Nephron progenitor cell (in vitro differentiated cells): ENCODE measurements at regions not wholly inside any gene's neighbourhood (a gene's known extent, or its start where the extent isn't known, plus 50 kb on each side); places are given as distances from the start of the nearest gene placed in this dataset.

Source experiments
- DNase-seq: peaks from one replicate; pipeline ENCODE4 v3.0.0; 2021
- H3K27ac Mint-ChIP-seq: 2 replicates; pipeline ENCODE4 v1.8.0; 2021; ENCODE audit warnings: mild to moderate bottlenecking, moderate library complexity, mixed read lengths
- H3K27me3 Mint-ChIP-seq: 2 replicates; pipeline ENCODE4 v1.8.0; 2021; ENCODE audit warnings: mild to moderate bottlenecking, low read depth, mixed read lengths; ENCODE audit not compliant: poor library complexity
- H3K36me3 Mint-ChIP-seq: 2 replicates; pipeline ENCODE4 v1.8.0; 2021; ENCODE audit warnings: low read depth, mixed read lengths
- H3K4me1 Mint-ChIP-seq: 2 replicates; pipeline ENCODE4 v1.8.0; 2021; ENCODE audit warnings: mixed read lengths
- H3K4me3 Mint-ChIP-seq: 2 replicates; pipeline ENCODE4 v1.8.0; 2021; ENCODE audit warnings: mild to moderate bottlenecking, moderate library complexity, mixed read lengths
- H3K9me3 Mint-ChIP-seq: 2 replicates; pipeline ENCODE4 v1.8.0; 2021; ENCODE audit warnings: mild to moderate bottlenecking, moderate library complexity, mixed read lengths
- TF ChIP-seq, protein P1 (sequence below): fragments of 200-600 bp; sonication (generic); IDR thresholded peaks from 2 replicates; pipeline ENCODE4 v1.5.0; 2021; ENCODE audit warnings: antibody characterized with exemption

DNA sequence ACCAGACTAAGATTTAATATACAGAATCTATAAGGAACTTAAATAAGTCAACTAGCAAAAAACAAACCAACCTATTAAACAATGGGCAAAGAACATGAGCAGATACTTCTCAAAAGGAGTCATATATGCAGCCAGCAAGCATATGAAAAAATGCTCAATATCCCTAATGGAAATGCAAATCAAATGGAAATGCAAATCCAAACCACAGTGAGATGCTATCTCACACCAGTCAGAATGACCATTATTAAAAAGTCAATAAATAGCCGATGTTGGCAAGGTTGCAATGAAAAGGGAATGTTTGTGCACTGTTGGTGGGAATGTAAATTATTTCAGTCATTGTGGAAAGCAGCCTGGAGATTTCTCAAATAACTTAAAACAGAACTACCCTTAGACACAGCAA is 97.0 kb upstream of the SLC6A14 start:
- H3K4me1 Mint-ChIP-seq, result no peaks in the 10 kb centered on the region
- H3K27me3 Mint-ChIP-seq, result no peaks in the 10 kb centered on the region
- no peak overlapping the region for H3K4me3 Mint-ChIP-seq
- DNase-seq, result no peak
- TF ChIP-seq, protein P1, sequence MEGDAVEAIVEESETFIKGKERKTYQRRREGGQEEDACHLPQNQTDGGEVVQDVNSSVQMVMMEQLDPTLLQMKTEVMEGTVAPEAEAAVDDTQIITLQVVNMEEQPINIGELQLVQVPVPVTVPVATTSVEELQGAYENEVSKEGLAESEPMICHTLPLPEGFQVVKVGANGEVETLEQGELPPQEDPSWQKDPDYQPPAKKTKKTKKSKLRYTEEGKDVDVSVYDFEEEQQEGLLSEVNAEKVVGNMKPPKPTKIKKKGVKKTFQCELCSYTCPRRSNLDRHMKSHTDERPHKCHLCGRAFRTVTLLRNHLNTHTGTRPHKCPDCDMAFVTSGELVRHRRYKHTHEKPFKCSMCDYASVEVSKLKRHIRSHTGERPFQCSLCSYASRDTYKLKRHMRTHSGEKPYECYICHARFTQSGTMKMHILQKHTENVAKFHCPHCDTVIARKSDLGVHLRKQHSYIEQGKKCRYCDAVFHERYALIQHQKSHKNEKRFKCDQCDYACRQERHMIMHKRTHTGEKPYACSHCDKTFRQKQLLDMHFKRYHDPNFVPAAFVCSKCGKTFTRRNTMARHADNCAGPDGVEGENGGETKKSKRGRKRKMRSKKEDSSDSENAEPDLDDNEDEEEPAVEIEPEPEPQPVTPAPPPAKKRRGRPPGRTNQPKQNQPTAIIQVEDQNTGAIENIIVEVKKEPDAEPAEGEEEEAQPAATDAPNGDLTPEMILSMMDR, result no peak
- H3K36me3 Mint-ChIP-seq, result no peaks in the 10 kb centered on the region
- H3K9me3 Mint-ChIP-seq, result peaks cover 12% of the 10 kb centered on the region
- H3K27ac Mint-ChIP-seq, result no peak overlapping the region

DNA sequence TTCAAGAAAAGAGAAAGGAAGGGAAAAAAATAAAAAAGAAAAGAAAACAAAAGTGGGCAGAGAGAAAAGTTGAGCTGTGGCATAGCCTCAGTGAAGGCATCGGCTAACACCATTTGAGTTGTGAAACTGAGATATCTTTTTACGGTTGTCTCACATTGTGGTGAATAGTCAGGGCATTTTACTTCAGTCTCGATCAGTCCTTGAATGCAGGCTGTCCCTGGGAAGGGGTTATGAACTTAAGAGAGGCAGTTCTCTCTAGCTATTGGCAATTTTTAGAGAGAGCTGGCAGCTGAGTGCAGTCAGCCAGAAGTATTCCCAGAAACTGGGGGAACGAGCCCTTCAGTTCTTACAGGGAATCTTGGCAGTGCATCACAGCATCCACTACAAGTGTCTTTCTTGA is 93.5 kb upstream of the SLC6A14 start:
- Mint-ChIP-seq H3K27ac (no peak overlapping the region), H3K4me3 (no peak overlapping the region), H3K36me3 (no peaks in the 10 kb centered on the region), H3K9me3 (peaks cover 7% of the 10 kb centered on the region), H3K4me1 (no peaks in the 10 kb centered on the region), H3K27me3 (no peaks in the 10 kb centered on the region)
- TF ChIP-seq, protein P1, result no peak
- DNase-seq, result no peak

DNA sequence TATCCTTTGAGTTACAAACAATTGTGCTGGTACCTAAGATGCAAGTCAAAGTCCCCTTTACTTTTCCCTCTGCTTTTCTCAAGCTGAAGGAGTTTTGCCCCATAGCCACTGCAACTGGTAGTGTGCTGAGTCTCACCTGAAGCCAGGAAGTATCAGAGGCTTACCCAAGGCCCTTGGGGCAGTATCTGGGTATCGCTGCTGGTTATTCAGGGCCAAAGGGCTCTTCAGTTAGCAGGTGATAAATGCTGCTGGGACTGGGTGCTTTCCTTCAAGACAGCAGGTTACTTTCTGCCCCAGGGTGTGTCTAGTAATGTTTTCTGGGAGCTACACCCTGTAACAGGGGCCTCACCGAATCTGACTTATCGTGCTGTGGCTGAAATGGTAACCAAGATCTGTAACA is 90.4 kb upstream of the SLC6A14 start:
- no peaks in the 10 kb centered on the region for H3K4me1 Mint-ChIP-seq
- no peak overlapping the region for H3K4me3 Mint-ChIP-seq
- DNase-seq, result no peak
- no peak overlapping the region for H3K27ac Mint-ChIP-seq
- no peaks in the 10 kb centered on the region for H3K27me3 Mint-ChIP-seq
- no peaks in the 10 kb centered on the region for H3K36me3 Mint-ChIP-seq
- TF ChIP-seq, protein P1, result no peak
- no peaks in the 10 kb centered on the region for H3K9me3 Mint-ChIP-seq

DNA sequence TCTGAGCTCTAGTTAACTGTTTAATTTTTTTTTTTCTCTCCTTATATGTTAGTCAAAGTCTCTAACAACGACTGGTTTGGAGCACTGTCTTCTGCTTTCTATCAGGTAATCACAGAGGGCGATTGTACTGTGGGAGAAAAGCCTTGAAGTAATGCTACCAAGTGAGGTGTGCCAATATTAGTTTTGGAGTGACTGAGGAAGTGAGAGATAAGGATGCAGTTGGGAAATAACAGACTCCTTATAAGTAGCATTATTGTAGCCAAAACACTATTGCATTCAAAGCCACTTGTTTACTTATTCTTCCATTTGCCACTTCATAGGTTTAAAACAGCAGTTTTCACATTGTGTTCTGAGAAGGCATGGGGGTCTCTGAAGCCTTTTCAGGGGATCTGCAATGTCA is 79.1 kb upstream of the SLC6A14 start:
- Mint-ChIP-seq H3K36me3 (no peaks in the 10 kb centered on the region), H3K4me1 (no peaks in the 10 kb centered on the region), H3K27ac (no peak overlapping the region), H3K27me3 (no peaks in the 10 kb centered on the region), H3K4me3 (no peak overlapping the region), H3K9me3 (no peaks in the 10 kb centered on the region)
- DNase-seq, result no peak
- TF ChIP-seq, protein P1, result no peak

DNA sequence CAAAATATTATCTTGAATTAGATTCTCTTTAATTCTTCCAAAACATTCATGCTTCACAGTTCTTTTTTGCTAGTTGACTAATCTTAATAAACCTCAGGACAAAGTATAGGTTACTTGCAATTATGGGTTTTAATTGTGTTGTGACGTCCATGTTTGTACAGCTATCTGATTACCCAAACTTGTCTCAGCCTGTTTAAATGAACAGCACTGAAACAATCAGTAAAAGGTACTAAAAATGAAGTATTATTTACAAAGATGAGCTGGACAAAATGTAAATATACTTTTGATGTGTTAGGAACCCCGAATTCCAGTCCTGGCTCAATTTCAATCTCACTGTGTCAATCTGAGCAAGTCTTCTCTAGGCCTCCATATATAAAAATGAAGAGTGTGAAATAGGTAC is 57.4 kb upstream of the SLC6A14 start:
- TF ChIP-seq, protein P1, result no peak
- no peak overlapping the region for H3K27ac Mint-ChIP-seq
- no peaks in the 10 kb centered on the region for H3K27me3 Mint-ChIP-seq
- no peak overlapping the region for H3K4me3 Mint-ChIP-seq
- no peaks in the 10 kb centered on the region for H3K9me3 Mint-ChIP-seq
- DNase-seq, result no peak
- H3K4me1 Mint-ChIP-seq, result no peaks in the 10 kb centered on the region
- no peaks in the 10 kb centered on the region for H3K36me3 Mint-ChIP-seq

DNA sequence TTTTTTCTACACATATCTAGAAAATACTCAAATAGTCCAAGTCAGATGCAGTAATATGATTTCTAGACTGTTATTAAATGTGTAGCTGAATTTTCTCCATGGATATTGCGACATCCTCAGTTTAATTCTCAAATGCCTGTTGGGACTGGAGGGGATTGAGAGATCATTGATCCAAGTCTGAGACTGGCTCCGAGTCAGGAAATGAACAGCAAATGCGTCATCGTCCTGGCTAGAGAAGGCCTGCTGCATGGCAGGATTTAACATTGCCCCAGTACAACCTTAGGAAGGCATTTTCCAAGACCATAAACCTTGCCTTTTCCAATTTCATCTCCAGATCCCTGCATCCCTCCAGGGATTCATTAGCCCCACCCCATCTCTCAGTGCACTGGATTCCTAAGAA is 56.6 kb upstream of the SLC6A14 start:
- Mint-ChIP-seq H3K9me3 (no peaks in the 10 kb centered on the region), H3K36me3 (no peaks in the 10 kb centered on the region), H3K4me1 (no peaks in the 10 kb centered on the region), H3K27ac (no peak overlapping the region), H3K27me3 (no peaks in the 10 kb centered on the region), H3K4me3 (no peak overlapping the region)
- TF ChIP-seq, protein P1, result no peak
- DNase-seq, result no peak
